ENCODE measurements at regions not wholly inside any gene's neighbourhood (a gene's known extent, or its start where the extent isn't known, plus 50 kb on each side); places are given as distances from the start of the nearest gene placed in this dataset.

- TF ChIP-seq CTCF (IDR thresholded peaks at IDR 0.05; ENCODE audit: low read depth, low read length, poor library complexity, severe bottlenecking) (no peak), EZH2phosphoT487 (IDR thresholded peaks at IDR 0.05; ENCODE audit: borderline replicate concordance, low read length) (no peak)
Observed at GRCh38 chr10:33732161-33732680, 397.8 kb upstream of the NRP1 start.
